GM18907 (cell line): ENCODE measurements at regions not wholly inside any gene's neighbourhood (a gene's known extent, or its start where the extent isn't known, plus 50 kb on each side); places are given as distances from the start of the nearest gene placed in this dataset.
"Not testable (repeated sequence)": the region's sequence is repeated elsewhere in the genome, so short reads cannot be mapped to it uniquely, and the experiment has no call there.

Experiments used
- ATAC-seq: cut with Tn5 transposase; IDR thresholded peaks from one replicate; pipeline ENCODE4 v1.9.1; 2021; ENCODE audit warnings: mild to moderate bottlenecking, moderate library complexity; ENCODE audit not compliant: unreplicated experiment

- no peak for ATAC-seq
These were observed 423.7 kb upstream of the ZNF804A start for GRCh38 chr2:184174493-184175104.

GRCh38 chr2:184178229-184178628, 420.1 kb upstream of the ZNF804A start:
- no peak for ATAC-seq

GRCh38 chr2:184186436-184186835, 411.9 kb upstream of the ZNF804A start:
- ATAC-seq, result no peak

GRCh38 chr2:184187421-184187971, 410.8 kb upstream of the ZNF804A start:
- ATAC-seq, result no peak

GRCh38 chr2:184190725-184191124, 407.6 kb upstream of the ZNF804A start:
- no peak for ATAC-seq

GRCh38 chr2:184192649-184193048, 405.7 kb upstream of the ZNF804A start:
- ATAC-seq, result no peak

GRCh38 chr2:184197413-184197812, 400.9 kb upstream of the ZNF804A start:
- ATAC-seq, result no peak

GRCh38 chr2:184198791-184199190, 399.5 kb upstream of the ZNF804A start:
- ATAC-seq, result not testable (repeated sequence)

GRCh38 chr2:184199274-184199673, 399.1 kb upstream of the ZNF804A start:
- no peak for ATAC-seq

- ATAC-seq, result no peak
These were observed 397.1 kb upstream of the ZNF804A start for GRCh38 chr2:184201246-184201645.

- ATAC-seq, result no peak
These were observed 394.7 kb upstream of the ZNF804A start for GRCh38 chr2:184203661-184204060.

GRCh38 chr2:184205048-184205596, 393.2 kb upstream of the ZNF804A start:
- no peak for ATAC-seq

- no peak for ATAC-seq
These were observed 392.3 kb upstream of the ZNF804A start for GRCh38 chr2:184206045-184206444.

GRCh38 chr2:184210329-184210728, 388.0 kb upstream of the ZNF804A start:
- no peak for ATAC-seq

GRCh38 chr2:184215745-184216144, 382.6 kb upstream of the ZNF804A start:
- ATAC-seq, result no peak

GRCh38 chr2:184256611-184257010, 341.7 kb upstream of the ZNF804A start:
- ATAC-seq, result no peak

- no peak for ATAC-seq
These were observed 337.0 kb upstream of the ZNF804A start for GRCh38 chr2:184261331-184261730.

GRCh38 chr2:184261818-184262217, 336.5 kb upstream of the ZNF804A start:
- ATAC-seq, result no peak

- no peak for ATAC-seq
These were observed 329.3 kb upstream of the ZNF804A start for GRCh38 chr2:184268900-184269477.

GRCh38 chr2:184270660-184271059, 327.7 kb upstream of the ZNF804A start:
- ATAC-seq, result no peak

- ATAC-seq, result no peak
These were observed 326.3 kb upstream of the ZNF804A start for GRCh38 chr2:184272056-184272455.

GRCh38 chr2:184294831-184295230, 303.5 kb upstream of the ZNF804A start:
- no peak for ATAC-seq
